AG10803 (cell line): ENCODE measurements at regions not wholly inside any gene's neighbourhood (a gene's known extent, or its start where the extent isn't known, plus 50 kb on each side); places are given as distances from the start of the nearest gene placed in this dataset.

Experiments used
- DNase-seq: peaks from one replicate; pipeline ENCODE4 v3.0.0; 2010; ENCODE audit warnings: low read depth
- H3K4me3 ChIP-seq: 2 replicates; pipeline ENCODE4 v1.5.1; 2011; ENCODE audit warnings: mild to moderate bottlenecking, low read length, control low read depth
- TF ChIP-seq, protein P1 (sequence below): conservative IDR thresholded peaks from 2 replicates; pipeline ENCODE4 v1.5.1; 2011; ENCODE audit warnings: mild to moderate bottlenecking, low read length, control low read depth, inconsistent platforms

DNA sequence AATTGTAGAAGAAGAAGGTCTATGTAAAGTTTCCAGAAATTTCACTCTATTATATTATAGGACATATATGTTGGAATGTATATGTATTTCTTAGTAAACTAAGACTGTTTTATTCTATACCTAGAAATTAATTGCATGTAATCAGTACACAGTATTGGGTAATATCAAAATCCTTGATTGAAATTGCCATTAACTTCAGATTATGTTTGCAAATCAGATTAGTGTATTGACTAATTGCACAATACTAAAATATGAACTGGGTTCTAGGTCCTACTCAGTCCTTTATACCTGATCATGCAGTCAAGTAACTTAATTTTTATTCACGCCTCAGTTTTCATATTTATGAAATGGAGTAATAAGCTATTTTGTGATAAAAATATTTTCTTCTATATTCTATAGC is 950.3 kb upstream of the ADGRL3 start:
- H3K4me3 ChIP-seq = no peak overlapping the region
- TF ChIP-seq, protein P1, sequence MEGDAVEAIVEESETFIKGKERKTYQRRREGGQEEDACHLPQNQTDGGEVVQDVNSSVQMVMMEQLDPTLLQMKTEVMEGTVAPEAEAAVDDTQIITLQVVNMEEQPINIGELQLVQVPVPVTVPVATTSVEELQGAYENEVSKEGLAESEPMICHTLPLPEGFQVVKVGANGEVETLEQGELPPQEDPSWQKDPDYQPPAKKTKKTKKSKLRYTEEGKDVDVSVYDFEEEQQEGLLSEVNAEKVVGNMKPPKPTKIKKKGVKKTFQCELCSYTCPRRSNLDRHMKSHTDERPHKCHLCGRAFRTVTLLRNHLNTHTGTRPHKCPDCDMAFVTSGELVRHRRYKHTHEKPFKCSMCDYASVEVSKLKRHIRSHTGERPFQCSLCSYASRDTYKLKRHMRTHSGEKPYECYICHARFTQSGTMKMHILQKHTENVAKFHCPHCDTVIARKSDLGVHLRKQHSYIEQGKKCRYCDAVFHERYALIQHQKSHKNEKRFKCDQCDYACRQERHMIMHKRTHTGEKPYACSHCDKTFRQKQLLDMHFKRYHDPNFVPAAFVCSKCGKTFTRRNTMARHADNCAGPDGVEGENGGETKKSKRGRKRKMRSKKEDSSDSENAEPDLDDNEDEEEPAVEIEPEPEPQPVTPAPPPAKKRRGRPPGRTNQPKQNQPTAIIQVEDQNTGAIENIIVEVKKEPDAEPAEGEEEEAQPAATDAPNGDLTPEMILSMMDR = no peak
- DNase-seq = no peak

DNA sequence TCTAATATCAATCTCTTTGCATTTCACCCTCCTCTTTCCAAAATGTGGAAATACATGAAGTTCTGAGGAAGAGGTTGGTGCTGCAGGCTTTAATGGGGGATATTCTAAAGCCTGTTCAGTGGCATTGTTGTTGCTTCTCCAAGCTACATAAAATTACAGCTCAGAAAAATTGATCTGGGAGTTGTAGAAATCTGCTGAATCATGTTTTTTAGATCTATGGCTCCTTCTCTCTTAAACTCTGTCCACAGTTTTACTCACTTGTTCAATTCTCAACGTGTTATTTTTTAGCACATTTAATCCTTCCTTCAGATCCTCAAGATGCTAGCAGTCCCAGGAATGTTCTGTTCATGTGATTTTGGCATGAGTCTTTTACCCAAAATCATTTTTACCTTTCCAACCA is 949.5 kb upstream of the ADGRL3 start:
- TF ChIP-seq, protein P1 = no peak
- H3K4me3 ChIP-seq = no peak overlapping the region
- DNase-seq = no peak

DNA sequence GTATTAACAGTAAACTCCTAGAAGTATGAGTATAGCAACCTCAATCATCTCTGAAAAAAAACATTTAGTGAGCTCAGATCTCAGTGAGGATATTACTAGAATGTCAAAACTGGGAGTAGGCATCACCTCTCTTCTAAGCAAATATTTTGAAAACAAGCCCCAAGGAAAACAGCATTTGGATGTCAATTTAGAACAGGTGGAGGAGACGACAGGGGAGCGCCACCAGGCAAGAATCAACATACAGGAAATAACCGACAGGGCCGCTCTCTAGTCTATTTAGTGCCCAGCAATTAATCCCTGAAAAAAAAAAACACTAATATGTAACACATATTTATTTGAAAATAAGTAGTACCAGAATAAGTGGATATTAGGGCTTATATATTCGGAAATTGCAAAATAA is 940.3 kb upstream of the ADGRL3 start:
- DNase-seq = no peak

DNA sequence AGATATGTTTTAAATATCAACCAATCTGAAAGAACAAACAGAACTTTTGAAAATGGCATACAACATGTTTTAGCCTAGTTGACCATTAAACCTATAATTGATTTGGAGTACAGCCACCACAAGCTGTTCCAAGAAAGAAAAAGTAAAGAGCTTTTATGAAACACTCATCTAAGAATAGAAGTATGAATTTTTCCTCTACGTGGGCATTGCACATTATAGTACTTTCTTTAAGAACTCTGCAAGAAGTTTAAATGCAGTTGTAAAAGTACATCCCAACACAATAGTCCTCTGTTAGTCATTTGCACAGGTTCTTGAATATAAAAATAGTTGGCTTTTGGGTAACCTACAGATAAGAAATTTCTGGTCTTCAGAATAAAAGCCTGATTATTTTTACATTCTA is 933.6 kb upstream of the ADGRL3 start:
- DNase-seq = no peak
- TF ChIP-seq, protein P1 = no peak
- no peak overlapping the region for H3K4me3 ChIP-seq

More for the DNA sequence above, 940.3 kb upstream of the ADGRL3 start:
- TF ChIP-seq, protein P1 = no peak
- no peak overlapping the region for H3K4me3 ChIP-seq

DNA sequence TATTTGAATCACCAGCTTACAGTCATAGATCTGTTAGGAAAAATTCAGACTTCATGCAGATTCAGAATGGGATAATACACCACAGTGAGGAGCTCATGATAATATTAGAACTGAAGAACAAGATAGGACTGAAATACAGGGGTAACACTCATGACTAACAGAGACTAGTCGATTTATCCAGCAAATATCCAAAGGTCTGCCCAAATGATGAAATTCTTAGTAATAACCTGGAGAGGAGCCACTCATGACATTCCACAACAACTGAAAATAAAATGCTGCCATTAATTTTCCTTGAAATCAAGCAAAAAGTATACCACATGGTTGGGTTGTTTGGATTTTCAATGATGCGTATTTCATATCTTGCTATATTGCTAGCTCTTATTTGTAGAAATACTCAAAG is 903.7 kb upstream of the ADGRL3 start:
- TF ChIP-seq, protein P1 = no peak
- no peak overlapping the region for H3K4me3 ChIP-seq
- DNase-seq = no peak

DNA sequence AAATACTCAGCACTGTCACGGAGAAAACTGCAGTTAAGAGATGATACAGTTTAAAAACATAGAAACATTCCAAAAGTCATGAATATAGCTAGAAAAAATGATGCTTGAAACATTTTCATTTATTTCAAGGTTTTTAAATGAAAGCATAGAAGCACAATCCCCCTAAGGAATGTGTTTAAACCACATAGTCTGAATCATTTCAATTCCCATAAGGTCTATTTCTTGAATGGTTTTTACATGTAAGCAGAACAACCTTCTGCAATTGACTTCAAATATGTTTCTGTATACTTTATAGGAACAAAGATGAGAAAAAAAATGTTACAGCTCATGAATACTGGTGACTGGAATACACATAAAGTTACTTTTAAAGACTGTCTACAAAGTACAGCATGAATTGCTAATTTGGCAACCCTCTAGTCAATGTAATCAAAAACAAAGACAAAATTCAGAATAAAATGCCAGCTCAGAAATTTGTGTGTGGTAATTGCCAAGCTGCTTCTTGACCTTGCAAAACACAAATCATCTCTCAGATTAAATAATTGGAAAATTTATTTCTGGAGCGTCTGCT is 886.4 kb upstream of the ADGRL3 start:
- DNase-seq = no peak
- TF ChIP-seq, protein P1 = no peak
- H3K4me3 ChIP-seq = no peak overlapping the region

DNA sequence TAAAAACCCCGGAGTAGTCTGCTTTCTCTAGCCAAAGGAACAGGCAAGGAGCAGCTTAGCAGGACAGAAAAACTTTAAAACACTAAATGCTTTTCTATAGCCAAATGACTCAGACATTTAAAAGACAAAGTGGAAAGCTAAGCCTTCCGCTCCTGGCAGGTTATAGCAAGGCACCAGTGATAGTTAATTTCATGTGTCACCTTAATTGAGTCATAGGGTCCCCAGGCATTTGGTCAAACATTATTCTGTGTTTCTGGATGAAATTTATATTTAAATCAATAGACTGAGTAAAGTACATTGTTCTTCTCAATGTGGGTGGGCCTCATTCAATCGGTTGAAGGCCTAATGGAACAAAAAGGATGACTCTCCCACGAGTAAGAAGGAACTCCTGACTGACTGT is 885.7 kb upstream of the ADGRL3 start:
- H3K4me3 ChIP-seq = no peak overlapping the region
- DNase-seq = no peak
- TF ChIP-seq, protein P1 = no peak
